MCF 10A (cell line): ENCODE measurements at regions not wholly inside any gene's neighbourhood (a gene's known extent, or its start where the extent isn't known, plus 50 kb on each side); places are given as distances from the start of the nearest gene placed in this dataset.

ENCODE experiments used
- BruUV-seq: library from RNA; stranded (reverse); fragments of 400-500 nt; replicated peaks from 2 replicates; lab custom pipeline; 2021; lab: Mats Ljungman, UMichigan
- CTCF ChIA-PET: fragments of 300-600 bp; sonication (Branson Sonifier 250); formaldehyde crosslinking; extraction: SDS; loops from one replicate; lab custom pipeline; 2021; ENCODE audit warnings: antibody characterized with exemption, inconsistent platforms; lab: Yijun Ruan, JAX
- POLR2A ChIA-PET: fragments of 300-600, 350-650 bp; sonication (Branson Sonifier 250); formaldehyde crosslinking; extraction: SDS; loops from one replicate; lab custom pipeline; 2020; ENCODE audit warnings: antibody characterized with exemption, inconsistent platforms; lab: Yijun Ruan, JAX
- DNase-seq: peaks from one replicate; pipeline ENCODE4 v3.0.0-alpha.2; 2018; ENCODE audit not compliant: unreplicated experiment
- H3K27ac Mint-ChIP-seq: one replicate; pipeline ENCODE4 v1.8.0; 2022; ENCODE audit warnings: mild to moderate bottlenecking, low read depth, mixed read lengths; ENCODE audit not compliant: unreplicated experiment
- H3K27me3 Mint-ChIP-seq: one replicate; pipeline ENCODE4 v1.8.0; 2022; ENCODE audit warnings: mixed read lengths; ENCODE audit not compliant: insufficient read depth, unreplicated experiment
- H3K36me3 Mint-ChIP-seq: one replicate; pipeline ENCODE4 v1.8.0; 2022; ENCODE audit warnings: mild to moderate bottlenecking, moderate library complexity, mixed read lengths; ENCODE audit not compliant: insufficient read depth, unreplicated experiment
- H3K4me1 Mint-ChIP-seq: one replicate; pipeline ENCODE4 v1.8.0; 2022; ENCODE audit warnings: mixed read lengths; ENCODE audit not compliant: insufficient read depth, unreplicated experiment
- H3K4me3 Mint-ChIP-seq: one replicate; pipeline ENCODE4 v1.8.0; 2022; ENCODE audit warnings: mild to moderate bottlenecking, moderate library complexity, mixed read lengths; ENCODE audit not compliant: unreplicated experiment
- H3K9me3 Mint-ChIP-seq: one replicate; pipeline ENCODE4 v1.8.0; 2022; ENCODE audit warnings: mixed read lengths; ENCODE audit not compliant: unreplicated experiment
- CTCF ChIP-seq: fragments of 200-600 bp; IDR thresholded peaks from one replicate; pipeline ENCODE4 v1.8.0; 2022; ENCODE audit warnings: antibody characterized with exemption, mild to moderate bottlenecking; ENCODE audit not compliant: unreplicated experiment
- intact Hi-C: fragments of 100-400 bp; cut with micrococcal nuclease; formaldehyde crosslinking; loops from 2 replicates; pipeline ENCODE4 v1.14.1; 2022

DNA sequence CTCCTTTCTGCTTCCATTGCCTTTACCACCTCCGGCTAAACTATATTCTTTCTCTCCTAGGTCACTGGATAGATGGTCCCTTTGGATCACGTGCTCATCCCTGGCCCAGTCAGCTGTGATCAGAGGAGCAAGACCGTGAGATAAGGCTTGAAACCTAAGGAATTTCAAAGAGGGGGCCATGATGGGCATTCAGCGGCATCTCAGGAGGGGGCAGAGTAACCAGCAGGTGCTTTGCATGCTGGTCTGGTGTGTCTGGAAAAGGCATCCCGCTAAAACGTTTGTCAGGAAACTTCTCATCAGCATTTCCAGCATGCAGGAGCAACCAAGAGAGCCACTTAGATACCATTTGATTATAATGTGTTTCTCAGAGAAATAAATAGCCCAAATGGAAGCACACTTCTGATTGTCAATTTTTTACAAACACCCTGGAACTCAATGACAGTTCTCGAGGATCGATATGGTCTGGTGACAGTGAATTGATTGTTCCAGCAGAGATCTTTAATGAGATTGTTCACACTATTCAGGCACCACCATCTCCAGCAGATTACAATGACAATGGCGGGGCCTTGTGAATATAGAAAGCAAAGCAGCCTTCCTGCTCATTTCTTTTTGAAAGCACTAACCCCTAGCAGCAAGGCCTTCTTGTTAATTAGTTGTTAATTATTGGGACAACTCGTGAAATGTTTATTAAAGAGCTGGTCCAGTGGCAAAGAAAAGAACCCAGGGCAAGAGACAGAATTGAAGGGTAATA, 327.1 kb downstream of the PTTG2 start:
- Mint-ChIP-seq H3K36me3 (no peaks in the 10 kb centered on the region), H3K9me3 (no peaks in the 10 kb centered on the region), H3K27me3 (no peaks in the 10 kb centered on the region), H3K4me3 (no peak overlapping the region), H3K4me1 (no peaks in the 10 kb centered on the region), H3K27ac (no peak overlapping the region)
- DNase-seq, result no peak
- TF ChIP-seq CTCF, result no peak
- ChIA-PET CTCF (interaction anchor here (0.8 to 1.0 kb wide), 2 partner anchors 10 to 24 kb away, joined by 3 to 4 read pairs; no protein-coding TSS in a partner anchor), POLR2A (no interaction called here)
- intact Hi-C loops, result no loop called here
- BruUV-seq, result no TSS peak

DNA sequence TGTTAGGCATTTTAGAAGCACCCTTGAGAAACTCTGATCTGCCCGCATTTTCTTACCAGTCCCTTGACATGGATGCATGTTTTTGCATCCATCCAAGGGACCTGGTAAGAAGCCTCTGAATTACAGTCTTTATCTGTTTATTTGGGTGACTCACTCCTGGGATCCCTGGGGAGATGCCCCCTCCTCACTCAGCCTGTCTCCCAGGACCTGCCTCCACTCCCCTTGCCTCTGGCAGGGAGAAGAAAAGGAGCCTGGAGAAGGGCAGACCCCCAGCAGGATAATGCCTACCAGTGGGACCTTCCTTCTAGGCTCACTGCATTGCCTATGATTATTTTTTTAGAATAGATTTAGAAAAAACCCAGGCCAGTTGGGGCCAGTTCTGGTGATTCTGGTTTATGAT, 329.4 kb downstream of the PTTG2 start:
- H3K27me3 Mint-ChIP-seq, result no peaks in the 10 kb centered on the region
- no peaks in the 10 kb centered on the region for H3K4me1 Mint-ChIP-seq
- peaks cover 13% of the 10 kb centered on the region for H3K9me3 Mint-ChIP-seq
- H3K36me3 Mint-ChIP-seq, result no peaks in the 10 kb centered on the region
- CTCF ChIA-PET, result no interaction called here
- intact Hi-C loops, result no loop called here
- H3K4me3 Mint-ChIP-seq, result no peak overlapping the region
- no peak overlapping the region for H3K27ac Mint-ChIP-seq
- BruUV-seq, result no TSS peak
- POLR2A ChIA-PET, result no interaction called here
- no peak for TF ChIP-seq CTCF
- DNase-seq, result no peak

DNA sequence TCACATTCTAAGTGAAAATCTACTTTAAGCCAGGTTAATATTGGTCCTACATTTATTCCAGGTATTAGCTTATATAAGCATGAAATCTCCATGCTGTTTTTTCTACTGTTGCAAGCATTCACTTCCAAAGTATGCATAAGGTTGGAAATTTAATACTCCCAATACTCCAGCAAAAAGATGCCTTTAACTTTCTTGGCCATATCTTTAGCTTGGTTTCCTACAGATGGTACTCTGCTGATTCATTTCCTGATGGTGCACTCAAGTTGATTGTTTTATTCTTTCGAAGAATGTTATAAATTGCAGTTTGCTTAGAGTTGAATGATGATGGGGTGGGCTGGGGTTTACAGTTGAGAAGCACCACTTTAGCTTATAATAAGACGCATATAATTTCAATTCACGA, 330.2 kb downstream of the PTTG2 start:
- BruUV-seq, result no TSS peak
- intact Hi-C loops, result no loop called here
- Mint-ChIP-seq H3K4me3 (no peak overlapping the region), H3K27me3 (no peaks in the 10 kb centered on the region), H3K4me1 (no peaks in the 10 kb centered on the region), H3K9me3 (peaks cover 16% of the 10 kb centered on the region), H3K36me3 (no peaks in the 10 kb centered on the region), H3K27ac (no peak overlapping the region)
- ChIA-PET POLR2A (no interaction called here), CTCF (no interaction called here)
- TF ChIP-seq CTCF, result no peak
- DNase-seq, result no peak

GRCh38 chr4:38290914-38291313, 330.7 kb downstream of the PTTG2 start:
- Mint-ChIP-seq H3K4me3 (no peak overlapping the region), H3K27me3 (no peaks in the 10 kb centered on the region), H3K36me3 (no peaks in the 10 kb centered on the region), H3K27ac (no peak overlapping the region), H3K9me3 (peaks cover 16% of the 10 kb centered on the region), H3K4me1 (no peaks in the 10 kb centered on the region)
- no peak for TF ChIP-seq CTCF
- intact Hi-C loops, result no loop called here
- ChIA-PET POLR2A (no interaction called here), CTCF (no interaction called here)
- no TSS peak for BruUV-seq
- no peak for DNase-seq
